ENCODE measurements at regions not wholly inside any gene's neighbourhood (a gene's known extent, or its start where the extent isn't known, plus 50 kb on each side); places are given as distances from the start of the nearest gene placed in this dataset.
"Not testable (repeated sequence)": the region's sequence is repeated elsewhere in the genome, so short reads cannot be mapped to it uniquely, and the experiment has no call there.

- Mint-ChIP-seq H3K27ac (no peak overlapping the region), H3K4me1 (no peaks in the 10 kb centered on the region), H3K9me3 (no peaks in the 10 kb centered on the region), H3K36me3 (no peaks in the 10 kb centered on the region), H3K27me3 (no peaks in the 10 kb centered on the region), H3K4me3 (no peak overlapping the region)
- no peak for ATAC-seq
Observed at GRCh38 chr14:106080922-106081321, 554.5 kb downstream of the TMEM121 start.

GRCh38 chr14:106081721-106082120, 555.3 kb downstream of the TMEM121 start:
- H3K36me3 Mint-ChIP-seq, H3K27ac Mint-ChIP-seq, ATAC-seq, H3K9me3 Mint-ChIP-seq, H3K27me3 Mint-ChIP-seq, H3K4me3 Mint-ChIP-seq, H3K4me1 Mint-ChIP-seq: not testable (repeated sequence)

GRCh38 chr14:106083082-106083481, 556.7 kb downstream of the TMEM121 start:
- Mint-ChIP-seq H3K36me3 (no peaks in the 10 kb centered on the region), H3K4me1 (no peaks in the 10 kb centered on the region), H3K27me3 (no peaks in the 10 kb centered on the region), H3K27ac (no peak overlapping the region), H3K9me3 (no peaks in the 10 kb centered on the region), H3K4me3 (no peak overlapping the region)
- ATAC-seq = no peak

GRCh38 chr14:106087837-106088236, 561.5 kb downstream of the TMEM121 start:
- no peak for ATAC-seq
- no peak overlapping the region for H3K4me3 Mint-ChIP-seq
- no peaks in the 10 kb centered on the region for H3K9me3 Mint-ChIP-seq
- no peaks in the 10 kb centered on the region for H3K36me3 Mint-ChIP-seq
- H3K27me3 Mint-ChIP-seq = no peaks in the 10 kb centered on the region
- H3K27ac Mint-ChIP-seq = no peak overlapping the region
- H3K4me1 Mint-ChIP-seq = no peaks in the 10 kb centered on the region

GRCh38 chr14:106088860-106089259, 562.5 kb downstream of the TMEM121 start:
- not testable (repeated sequence) for H3K4me1 Mint-ChIP-seq, ATAC-seq, H3K36me3 Mint-ChIP-seq, H3K4me3 Mint-ChIP-seq, H3K9me3 Mint-ChIP-seq, H3K27me3 Mint-ChIP-seq, H3K27ac Mint-ChIP-seq

GRCh38 chr14:106094654-106095189, 568.3 kb downstream of the TMEM121 start:
- Mint-ChIP-seq H3K4me1 (no peaks in the 10 kb centered on the region), H3K9me3 (no peaks in the 10 kb centered on the region), H3K27ac (no peak overlapping the region), H3K27me3 (no peaks in the 10 kb centered on the region), H3K36me3 (no peaks in the 10 kb centered on the region), H3K4me3 (no peak overlapping the region)
- peak; percentile 45 for ATAC-seq

- Mint-ChIP-seq H3K27ac (no peak overlapping the region), H3K4me1 (no peaks in the 10 kb centered on the region), H3K4me3 (no peak overlapping the region), H3K9me3 (no peaks in the 10 kb centered on the region), H3K27me3 (no peaks in the 10 kb centered on the region), H3K36me3 (no peaks in the 10 kb centered on the region)
- ATAC-seq = no peak
Observed at GRCh38 chr14:106107703-106108102, 581.3 kb downstream of the TMEM121 start.

GRCh38 chr14:106109337-106109736, 583.0 kb downstream of the TMEM121 start:
- no peaks in the 10 kb centered on the region for H3K27me3 Mint-ChIP-seq
- no peaks in the 10 kb centered on the region for H3K9me3 Mint-ChIP-seq
- H3K4me1 Mint-ChIP-seq = no peaks in the 10 kb centered on the region
- ATAC-seq = no peak
- H3K4me3 Mint-ChIP-seq = no peak overlapping the region
- H3K27ac Mint-ChIP-seq = no peak overlapping the region
- H3K36me3 Mint-ChIP-seq = no peaks in the 10 kb centered on the region

- Mint-ChIP-seq H3K36me3 (no peaks in the 10 kb centered on the region), H3K27me3 (peaks cover 3% of the 10 kb centered on the region), H3K27ac (no peak overlapping the region), H3K4me1 (peaks cover 23% of the 10 kb centered on the region), H3K4me3 (no peak overlapping the region), H3K9me3 (no peaks in the 10 kb centered on the region)
- no peak for ATAC-seq
Observed at GRCh38 chr14:106115401-106115800, 589.0 kb downstream of the TMEM121 start.

GRCh38 chr14:106116339-106116930, 590.1 kb downstream of the TMEM121 start:
- H3K9me3 Mint-ChIP-seq, ATAC-seq, H3K27me3 Mint-ChIP-seq, H3K27ac Mint-ChIP-seq, H3K36me3 Mint-ChIP-seq: not testable (repeated sequence)
- H3K4me1 Mint-ChIP-seq = peaks cover 25% of the 10 kb centered on the region
- H3K4me3 Mint-ChIP-seq = peak overlapping the region; percentile 44

GRCh38 chr14:106120101-106120500, 593.7 kb downstream of the TMEM121 start:
- H3K9me3 Mint-ChIP-seq = no peaks in the 10 kb centered on the region
- H3K27ac Mint-ChIP-seq = no peak overlapping the region
- no peak for ATAC-seq
- no peaks in the 10 kb centered on the region for H3K36me3 Mint-ChIP-seq
- peaks cover 25% of the 10 kb centered on the region for H3K4me1 Mint-ChIP-seq
- H3K27me3 Mint-ChIP-seq = peaks cover 7% of the 10 kb centered on the region
- H3K4me3 Mint-ChIP-seq = peak overlapping the region; percentile 7

- H3K27ac Mint-ChIP-seq = no peak overlapping the region
- H3K27me3 Mint-ChIP-seq = no peaks in the 10 kb centered on the region
- no peaks in the 10 kb centered on the region for H3K36me3 Mint-ChIP-seq
- ATAC-seq = no peak
- no peak overlapping the region for H3K4me3 Mint-ChIP-seq
- H3K9me3 Mint-ChIP-seq = no peaks in the 10 kb centered on the region
- peaks cover 11% of the 10 kb centered on the region for H3K4me1 Mint-ChIP-seq
Observed at GRCh38 chr14:106129274-106129673, 602.9 kb downstream of the TMEM121 start.

- H3K9me3 Mint-ChIP-seq, H3K36me3 Mint-ChIP-seq, H3K27me3 Mint-ChIP-seq, ATAC-seq, H3K27ac Mint-ChIP-seq: not testable (repeated sequence)
- Mint-ChIP-seq H3K4me1 (peaks cover 11% of the 10 kb centered on the region), H3K4me3 (peak overlapping the region; percentile 39)
Observed at GRCh38 chr14:106129904-106130661, 603.7 kb downstream of the TMEM121 start.

- ATAC-seq = not testable (repeated sequence)
- H3K4me1 Mint-ChIP-seq = peaks cover 11% of the 10 kb centered on the region
Observed at GRCh38 chr14:106133126-106133525, 606.7 kb downstream of the TMEM121 start.

GRCh38 chr14:106134886-106135285, 608.5 kb downstream of the TMEM121 start:
- H3K27ac Mint-ChIP-seq = no peak overlapping the region
- H3K9me3 Mint-ChIP-seq = no peaks in the 10 kb centered on the region
- H3K27me3 Mint-ChIP-seq = no peaks in the 10 kb centered on the region
- no peaks in the 10 kb centered on the region for H3K4me1 Mint-ChIP-seq
- H3K4me3 Mint-ChIP-seq = no peak overlapping the region
- H3K36me3 Mint-ChIP-seq = no peaks in the 10 kb centered on the region
- ATAC-seq = no peak

More at GRCh38 chr14:106133126-106133525, 606.7 kb downstream of the TMEM121 start:
- H3K36me3 Mint-ChIP-seq, H3K27me3 Mint-ChIP-seq, H3K9me3 Mint-ChIP-seq, H3K4me3 Mint-ChIP-seq, H3K27ac Mint-ChIP-seq: not testable (repeated sequence)

Measured in stimulated activated memory B cell treated with anti-CD40 and anti-IgM and Interleukin-4, amounts not matched to agents 10 μg/mL and 1 μg/mL and 100 μg/mL, for 72 hours (primary cell).